ENCODE measurements at regions not wholly inside any gene's neighbourhood (a gene's known extent, or its start where the extent isn't known, plus 50 kb on each side); places are given as distances from the start of the nearest gene placed in this dataset.

GRCh38 chr14:81952917-81953316 is 419.3 kb upstream of the SEL1L start:
- no peak for TF ChIP-seq CTCF (IDR thresholded peaks at IDR 0.05; ENCODE audit: poor library complexity, severe bottlenecking)
- ATAC-seq (ENCODE audit: low read depth): no peak
- Histone ChIP-seq H3K27ac (ENCODE audit: poor library complexity, severe bottlenecking) (no peak overlapping the region), H3K27me3 (ENCODE audit: insufficient read depth, poor library complexity, severe bottlenecking) (no peaks in the 10 kb centered on the region), H3K4me1 (ENCODE audit: insufficient read depth, poor library complexity, severe bottlenecking) (no peaks in the 10 kb centered on the region), H3K4me3 (ENCODE audit: severe bottlenecking) (no peak overlapping the region), H3K9me3 (ENCODE audit: severe bottlenecking) (no peaks in the 10 kb centered on the region), H3K36me3 (ENCODE audit: low read depth) (no peaks in the 10 kb centered on the region)
- DNase-seq (ENCODE audit: low spot score): no peak

GRCh38 chr14:81953419-81953818 is 419.8 kb upstream of the SEL1L start:
- no peak for DNase-seq (ENCODE audit: low spot score)
- Histone ChIP-seq H3K9me3 (ENCODE audit: severe bottlenecking) (no peaks in the 10 kb centered on the region), H3K27me3 (ENCODE audit: insufficient read depth, poor library complexity, severe bottlenecking) (no peaks in the 10 kb centered on the region)

GRCh38 chr14:81955123-81955522 is 421.5 kb upstream of the SEL1L start:
- H3K27me3 ChIP-seq (ENCODE audit: insufficient read depth, poor library complexity, severe bottlenecking): no peaks in the 10 kb centered on the region
- no peaks in the 10 kb centered on the region for H3K4me1 ChIP-seq (ENCODE audit: insufficient read depth, poor library complexity, severe bottlenecking)
- no peak overlapping the region for H3K4me3 ChIP-seq (ENCODE audit: severe bottlenecking)
- H3K36me3 ChIP-seq (ENCODE audit: low read depth): no peaks in the 10 kb centered on the region
- ATAC-seq (ENCODE audit: low read depth): no peak
- no peak overlapping the region for H3K27ac ChIP-seq (ENCODE audit: poor library complexity, severe bottlenecking)
- TF ChIP-seq CTCF (IDR thresholded peaks at IDR 0.05; ENCODE audit: poor library complexity, severe bottlenecking): no peak
- no peaks in the 10 kb centered on the region for H3K9me3 ChIP-seq (ENCODE audit: severe bottlenecking)
- DNase-seq (ENCODE audit: low spot score): no peak

More at GRCh38 chr14:81953419-81953818, 419.8 kb upstream of the SEL1L start:
- no peaks in the 10 kb centered on the region for H3K4me1 ChIP-seq (ENCODE audit: insufficient read depth, poor library complexity, severe bottlenecking)
- no peak for TF ChIP-seq CTCF (IDR thresholded peaks at IDR 0.05; ENCODE audit: poor library complexity, severe bottlenecking)
- no peak overlapping the region for H3K27ac ChIP-seq (ENCODE audit: poor library complexity, severe bottlenecking)
- no peak for ATAC-seq (ENCODE audit: low read depth)
- no peak overlapping the region for H3K4me3 ChIP-seq (ENCODE audit: severe bottlenecking)
- H3K36me3 ChIP-seq (ENCODE audit: low read depth): no peaks in the 10 kb centered on the region

- no peaks in the 10 kb centered on the region for H3K9me3 ChIP-seq (ENCODE audit: severe bottlenecking)
- H3K4me1 ChIP-seq (ENCODE audit: insufficient read depth, poor library complexity, severe bottlenecking): no peaks in the 10 kb centered on the region
- H3K27ac ChIP-seq (ENCODE audit: poor library complexity, severe bottlenecking): no peak overlapping the region
- no peaks in the 10 kb centered on the region for H3K27me3 ChIP-seq (ENCODE audit: insufficient read depth, poor library complexity, severe bottlenecking)
- ATAC-seq (ENCODE audit: low read depth): no peak
- no peaks in the 10 kb centered on the region for H3K36me3 ChIP-seq (ENCODE audit: low read depth)
- DNase-seq (ENCODE audit: low spot score): no peak
- TF ChIP-seq CTCF (IDR thresholded peaks at IDR 0.05; ENCODE audit: poor library complexity, severe bottlenecking): no peak
- no peak overlapping the region for H3K4me3 ChIP-seq (ENCODE audit: severe bottlenecking)
Observed at GRCh38 chr14:81960781-81961180, 427.1 kb upstream of the SEL1L start.

- no peak for ATAC-seq (ENCODE audit: low read depth)
Observed at GRCh38 chr14:81963846-81964245, 430.2 kb upstream of the SEL1L start.

More at GRCh38 chr14:81963846-81964245, 430.2 kb upstream of the SEL1L start:
- Histone ChIP-seq H3K9me3 (ENCODE audit: severe bottlenecking) (no peaks in the 10 kb centered on the region), H3K36me3 (ENCODE audit: low read depth) (no peaks in the 10 kb centered on the region), H3K27ac (ENCODE audit: poor library complexity, severe bottlenecking) (no peak overlapping the region), H3K4me1 (ENCODE audit: insufficient read depth, poor library complexity, severe bottlenecking) (no peaks in the 10 kb centered on the region), H3K4me3 (ENCODE audit: severe bottlenecking) (no peak overlapping the region), H3K27me3 (ENCODE audit: insufficient read depth, poor library complexity, severe bottlenecking) (no peaks in the 10 kb centered on the region)
- DNase-seq (ENCODE audit: low spot score): no peak
- no peak for TF ChIP-seq CTCF (IDR thresholded peaks at IDR 0.05; ENCODE audit: poor library complexity, severe bottlenecking)

Data from RWPE2 (cell line).